Endothelial cell of umbilical vein (primary cell): ENCODE measurements at regions not wholly inside any gene's neighbourhood (a gene's known extent, or its start where the extent isn't known, plus 50 kb on each side); places are given as distances from the start of the nearest gene placed in this dataset.

ENCODE experiments used
- BruUV-seq: library from RNA; stranded (reverse); fragments of 400-500 nt; replicated peaks from 2 replicates; lab custom pipeline; 2021; lab: Mats Ljungman, UMichigan
- CTCF ChIA-PET: fragments of 300-600, 350-600 bp; sonication (Branson Sonifier 250); formaldehyde crosslinking; loops from one replicate; lab custom pipeline; 2021; ENCODE audit warnings: antibody characterized with exemption, inconsistent platforms; lab: Charles Lee
- POLR2A ChIA-PET: fragments of 300-600, 350-600 bp; sonication (Branson Sonifier 250); formaldehyde crosslinking; loops from one replicate; lab custom pipeline; 2021; ENCODE audit warnings: antibody characterized with exemption, inconsistent platforms; lab: Charles Lee
- DNase-seq: peaks from one replicate; pipeline ENCODE4 v3.0.0-alpha.2; 2011; ENCODE audit warnings: low read depth, low spot score
- FAIRE-seq: peaks from 2 replicates; lab custom pipeline; 2011; peaks lifted over from hg19 to GRCh38; lab: Jason Lieb, UNC
- H2AFZ ChIP-seq: 2 replicates; pipeline ENCODE4 v1.6.0; 2012; ENCODE audit warnings: low read depth, low read length, control low read depth, inconsistent platforms
- H3K27ac ChIP-seq: 2 replicates; pipeline ENCODE4 v1.5.1; 2011; ENCODE audit warnings: low read depth, mild to moderate bottlenecking, control low read depth, low read length, moderate library complexity; ENCODE audit not compliant: insufficient read depth
- H3K27me3 ChIP-seq, 2 experiments: 2 replicates each; pipeline versions ENCODE4 v1.6.0 to v1.6.1; 2011; ENCODE audit warnings: low read length in 2 of 2, mixed read lengths in 1 of 2; ENCODE audit not compliant: control insufficient read depth in 2 of 2, insufficient read depth in 2 of 2
- H3K36me3 ChIP-seq, 2 experiments: 2 replicates in 1 of 2; 3 replicates in 1 of 2; pipeline ENCODE4 v1.5.1; 2011; ENCODE audit warnings: low read length in 2 of 2, mild to moderate bottlenecking in 1 of 2, moderate library complexity in 1 of 2; ENCODE audit not compliant: control insufficient read depth in 2 of 2, insufficient read depth in 2 of 2; ENCODE audit errors: extremely low read depth in 1 of 2
- H3K4me1 ChIP-seq: 3 replicates; pipeline ENCODE4 v1.5.1; 2011; ENCODE audit warnings: mild to moderate bottlenecking, low read length; ENCODE audit not compliant: control insufficient read depth, insufficient read depth; ENCODE audit errors: extremely low read depth
- H3K4me2 ChIP-seq: 2 replicates; pipeline ENCODE4 v1.6.1; 2011; ENCODE audit warnings: low read length, control low read depth, mixed read lengths; ENCODE audit not compliant: insufficient read depth
- H3K4me3 ChIP-seq, 3 experiments: fragments of 200-600 bp in 1 of 3; sonication (generic), shearing (Covaris generic) in 1 of 3; replicated peaks in 1 of 3; 2 replicates each; pipeline ENCODE4 v1.5.1; 2011 to 2016; ENCODE audit warnings: control low read depth in 3 of 3, low read length in 3 of 3, mild to moderate bottlenecking in 2 of 3, inconsistent platforms in 1 of 3, low read depth in 1 of 3, moderate library complexity in 1 of 3; ENCODE audit not compliant: insufficient read depth in 1 of 3
- H3K79me2 ChIP-seq: 2 replicates; pipeline ENCODE4 v1.6.0; 2012; ENCODE audit warnings: low read length, inconsistent platforms; ENCODE audit not compliant: control insufficient read depth, insufficient read depth
- H3K9ac ChIP-seq: replicated peaks from 2 replicates; pipeline ENCODE3; 2011; ENCODE audit warnings: low read length, control low read depth; ENCODE audit not compliant: insufficient read depth; ENCODE audit errors: extremely low read depth
- H3K9me1 ChIP-seq: replicated peaks from 3 replicates; pipeline ENCODE4 v1.6.0; 2011; ENCODE audit warnings: mild to moderate bottlenecking, low read length; ENCODE audit not compliant: control insufficient read depth, insufficient read depth; ENCODE audit errors: extremely low read depth
- H3K9me3 ChIP-seq: replicated peaks from 2 replicates; pipeline ENCODE4 v1.5.1; 2012; ENCODE audit warnings: low read length, inconsistent platforms; ENCODE audit not compliant: control insufficient read depth, insufficient read depth
- H4K20me1 ChIP-seq: replicated peaks from 2 replicates; pipeline ENCODE3; 2011; ENCODE audit warnings: mild to moderate bottlenecking, low read length; ENCODE audit not compliant: control insufficient read depth, insufficient read depth; ENCODE audit errors: extremely low read depth
- EZH2 ChIP-seq: IDR thresholded peaks from 2 replicates; pipeline ENCODE4 v1.6.1; 2012; ENCODE audit warnings: borderline replicate concordance, low read depth, mild to moderate bottlenecking, moderate library complexity, low read length, inconsistent platforms; ENCODE audit not compliant: severe bottlenecking
- FOS ChIP-seq: IDR thresholded peaks from 2 replicates; pipeline ENCODE4 v1.6.1; 2011; ENCODE audit warnings: mild to moderate bottlenecking, low read length, moderate library complexity, borderline replicate concordance; ENCODE audit not compliant: insufficient read depth
- GATA2 ChIP-seq: IDR thresholded peaks from 2 replicates; pipeline ENCODE4 v1.7.0; 2011; ENCODE audit warnings: low read depth, mild to moderate bottlenecking, moderate library complexity, mixed read lengths, low read length; ENCODE audit not compliant: insufficient read length, insufficient read depth
- JUN ChIP-seq: IDR thresholded peaks from 2 replicates; pipeline ENCODE4 v1.6.1; 2011; ENCODE audit warnings: borderline replicate concordance, low read depth; ENCODE audit not compliant: insufficient read length, insufficient read depth
- MYC ChIP-seq: IDR thresholded peaks from one replicate; pipeline ENCODE4 v1.6.1; 2011; ENCODE audit warnings: mild to moderate bottlenecking, low read depth, low read length
- POLR2A ChIP-seq: IDR thresholded peaks from 2 replicates; pipeline ENCODE4 v1.6.1; 2012; ENCODE audit warnings: low read depth, mild to moderate bottlenecking, control low read depth, low read length
- POLR2AphosphoS5 ChIP-seq: IDR thresholded peaks from 2 replicates; pipeline ENCODE4 v1.6.1; 2012; ENCODE audit warnings: low read depth, mild to moderate bottlenecking, control low read depth, low read length, moderate library complexity; ENCODE audit not compliant: insufficient read depth
- dilution Hi-C: fragments of 300-500 bp; cut with MboI; formaldehyde crosslinking; loops from one replicate; pipeline ENCODE4 v1.15.0; 2019; ENCODE audit warnings: low sequenced_read_pairs; ENCODE audit not compliant: extremely low pct_ligation_motif_present
- intact Hi-C: fragments of 100-400 bp; cut with micrococcal nuclease; formaldehyde crosslinking; loops from one replicate; pipeline ENCODE4 v1.10.0; 2022
- TF ChIP-seq, protein P1 (sequence below): IDR thresholded peaks from 2 replicates; pipeline ENCODE4 v1.6.1; 2011; ENCODE audit not compliant: insufficient read depth, insufficient read length
- TF ChIP-seq, protein P2 (sequence below), 2 donors: IDR thresholded peaks; 1 replicate in 1 of 2; 2 replicates in 1 of 2; pipeline ENCODE4 v1.5.1; 2011; ENCODE audit warnings: low read length in 2 of 2, mild to moderate bottlenecking in 2 of 2, moderate library complexity in 2 of 2, control low read depth in 1 of 2, inconsistent platforms in 1 of 2, low read depth in 1 of 2; ENCODE audit not compliant: insufficient read depth in 1 of 2; ENCODE audit errors: extremely low read depth in 1 of 2

DNA sequence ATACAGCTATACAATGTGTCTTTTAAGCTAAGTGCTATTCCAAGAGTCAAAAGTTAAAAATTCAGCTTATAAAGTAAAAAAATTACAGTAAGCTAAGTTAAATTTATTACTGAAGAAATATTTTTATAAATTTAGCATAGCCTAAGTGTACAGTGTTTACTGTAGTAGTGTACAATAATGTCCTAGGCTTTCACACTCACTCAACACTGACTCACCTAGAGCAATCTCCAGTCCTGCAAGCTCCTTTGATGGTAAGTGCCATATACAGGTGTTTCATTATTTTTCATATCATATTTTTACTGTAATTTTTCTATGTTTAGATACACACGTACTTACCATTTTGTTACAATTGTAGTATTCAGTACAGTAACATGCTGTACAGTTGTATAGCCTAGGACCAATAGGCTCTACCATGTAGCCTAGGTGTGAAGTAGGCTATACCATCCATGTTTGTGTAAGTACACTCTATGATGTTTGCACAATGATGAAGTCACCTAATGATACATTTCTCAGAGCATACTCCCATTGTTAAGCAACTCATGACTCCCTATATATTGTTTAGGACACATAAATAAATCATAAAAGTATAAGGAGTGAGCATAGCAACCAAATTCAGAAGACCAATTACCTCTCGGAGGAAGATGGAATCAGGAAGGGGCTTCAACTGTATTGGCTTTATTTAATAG is 165.1 kb upstream of the SLC30A5 start:
- Histone ChIP-seq H4K20me1 (no peaks in the 10 kb centered on the region), H3K4me2 (no peak overlapping the region), H3K9ac (no peak overlapping the region), H3K27me3 (no peaks in the 10 kb centered on the region), H3K4me3 (no peak overlapping the region), H3K4me1 (no peaks in the 10 kb centered on the region), H3K9me1 (no peaks in the 10 kb centered on the region), H3K9me3 (no peaks in the 10 kb centered on the region), H3K36me3 (no peaks in the 10 kb centered on the region), H3K27ac (no peak overlapping the region), H2AFZ (no peak overlapping the region), H3K79me2 (no peaks in the 10 kb centered on the region)
- CTCF ChIA-PET, result interaction anchor here (1.1 kb wide), 1 partner anchor 14 kb away, joined by 3 read pairs; no protein-coding TSS in a partner anchor
- BruUV-seq, result no TSS peak
- POLR2A ChIA-PET, result no interaction called here
- intact Hi-C loops, result no loop called here
- no peak for TF ChIP-seq POLR2A
- TF ChIP-seq EZH2, result no peak
- no peak for TF ChIP-seq POLR2AphosphoS5
- TF ChIP-seq FOS, result no peak
- TF ChIP-seq, protein P1, sequence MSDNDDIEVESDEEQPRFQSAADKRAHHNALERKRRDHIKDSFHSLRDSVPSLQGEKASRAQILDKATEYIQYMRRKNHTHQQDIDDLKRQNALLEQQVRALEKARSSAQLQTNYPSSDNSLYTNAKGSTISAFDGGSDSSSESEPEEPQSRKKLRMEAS, result no peak
- no peak for TF ChIP-seq JUN
- TF ChIP-seq, protein P2, sequence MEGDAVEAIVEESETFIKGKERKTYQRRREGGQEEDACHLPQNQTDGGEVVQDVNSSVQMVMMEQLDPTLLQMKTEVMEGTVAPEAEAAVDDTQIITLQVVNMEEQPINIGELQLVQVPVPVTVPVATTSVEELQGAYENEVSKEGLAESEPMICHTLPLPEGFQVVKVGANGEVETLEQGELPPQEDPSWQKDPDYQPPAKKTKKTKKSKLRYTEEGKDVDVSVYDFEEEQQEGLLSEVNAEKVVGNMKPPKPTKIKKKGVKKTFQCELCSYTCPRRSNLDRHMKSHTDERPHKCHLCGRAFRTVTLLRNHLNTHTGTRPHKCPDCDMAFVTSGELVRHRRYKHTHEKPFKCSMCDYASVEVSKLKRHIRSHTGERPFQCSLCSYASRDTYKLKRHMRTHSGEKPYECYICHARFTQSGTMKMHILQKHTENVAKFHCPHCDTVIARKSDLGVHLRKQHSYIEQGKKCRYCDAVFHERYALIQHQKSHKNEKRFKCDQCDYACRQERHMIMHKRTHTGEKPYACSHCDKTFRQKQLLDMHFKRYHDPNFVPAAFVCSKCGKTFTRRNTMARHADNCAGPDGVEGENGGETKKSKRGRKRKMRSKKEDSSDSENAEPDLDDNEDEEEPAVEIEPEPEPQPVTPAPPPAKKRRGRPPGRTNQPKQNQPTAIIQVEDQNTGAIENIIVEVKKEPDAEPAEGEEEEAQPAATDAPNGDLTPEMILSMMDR (IDR thresholded peaks at IDR 0.05; ENCODE audit: extremely low read depth in 1 of 2, insufficient read depth in 1 of 2, low read depth in 1 of 2, low read length in 2 of 2), result no peak
- TF ChIP-seq GATA2, result no peak
- no peak for TF ChIP-seq MYC
- FAIRE-seq (no peak), DNase-seq (no peak)
- dilution Hi-C loops, result no loop called here
